ENCODE measurements at regions not wholly inside any gene's neighbourhood (a gene's known extent, or its start where the extent isn't known, plus 50 kb on each side); places are given as distances from the start of the nearest gene placed in this dataset.

DNA sequence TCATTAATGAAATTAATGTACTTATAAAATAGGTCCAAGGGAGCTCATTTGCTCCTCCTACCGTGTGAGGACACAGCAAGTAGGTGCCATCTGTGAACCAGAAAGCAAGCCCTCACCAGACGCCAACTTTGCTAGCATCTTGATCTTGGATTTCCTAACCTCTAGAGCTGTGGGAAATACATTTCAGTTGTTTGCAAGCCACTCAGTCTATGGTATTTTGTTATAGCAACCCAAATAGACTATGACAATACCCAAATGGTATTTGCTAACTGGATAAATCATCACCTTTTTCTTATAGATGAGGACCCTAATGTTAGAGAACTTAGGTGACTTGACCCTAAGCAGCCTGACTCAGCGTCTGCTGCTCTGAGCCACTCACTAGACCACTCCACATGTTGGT lies 379.6 kb downstream of the HRH4 start:
- H3K79me1 ChIP-seq (ENCODE audit: low read depth, low read length), result no peaks in the 10 kb centered on the region
- no peaks in the 10 kb centered on the region for H3K4me1 ChIP-seq (replicated peaks in 1 of 4; ENCODE audit: control insufficient read depth in 3 of 4, insufficient read depth in 4 of 4, low read length in 3 of 4)
- DNase-seq (ENCODE audit: low read depth in 1 of 2, low spot score in 2 of 2) (no peak), FAIRE-seq (no peak)
- H4K5ac ChIP-seq (ENCODE audit: insufficient read length, low read depth, low read length), result no peak overlapping the region
- H3K14ac ChIP-seq (ENCODE audit: insufficient read length), result no peak overlapping the region
- no peak overlapping the region for H2BK5ac ChIP-seq (ENCODE audit: low read depth, low read length)
- no peak overlapping the region for H3K4ac ChIP-seq (replicated peaks; ENCODE audit: insufficient read length, low read depth, low read length)
- TF ChIP-seq, protein P1, sequence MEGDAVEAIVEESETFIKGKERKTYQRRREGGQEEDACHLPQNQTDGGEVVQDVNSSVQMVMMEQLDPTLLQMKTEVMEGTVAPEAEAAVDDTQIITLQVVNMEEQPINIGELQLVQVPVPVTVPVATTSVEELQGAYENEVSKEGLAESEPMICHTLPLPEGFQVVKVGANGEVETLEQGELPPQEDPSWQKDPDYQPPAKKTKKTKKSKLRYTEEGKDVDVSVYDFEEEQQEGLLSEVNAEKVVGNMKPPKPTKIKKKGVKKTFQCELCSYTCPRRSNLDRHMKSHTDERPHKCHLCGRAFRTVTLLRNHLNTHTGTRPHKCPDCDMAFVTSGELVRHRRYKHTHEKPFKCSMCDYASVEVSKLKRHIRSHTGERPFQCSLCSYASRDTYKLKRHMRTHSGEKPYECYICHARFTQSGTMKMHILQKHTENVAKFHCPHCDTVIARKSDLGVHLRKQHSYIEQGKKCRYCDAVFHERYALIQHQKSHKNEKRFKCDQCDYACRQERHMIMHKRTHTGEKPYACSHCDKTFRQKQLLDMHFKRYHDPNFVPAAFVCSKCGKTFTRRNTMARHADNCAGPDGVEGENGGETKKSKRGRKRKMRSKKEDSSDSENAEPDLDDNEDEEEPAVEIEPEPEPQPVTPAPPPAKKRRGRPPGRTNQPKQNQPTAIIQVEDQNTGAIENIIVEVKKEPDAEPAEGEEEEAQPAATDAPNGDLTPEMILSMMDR (IDR thresholded peaks at IDR 0.05; ENCODE audit: control extremely low read depth in 1 of 3, insufficient read depth in 1 of 3, low read depth in 1 of 3, low read length in 3 of 3), result no peak
- TF ChIP-seq, protein P2, sequence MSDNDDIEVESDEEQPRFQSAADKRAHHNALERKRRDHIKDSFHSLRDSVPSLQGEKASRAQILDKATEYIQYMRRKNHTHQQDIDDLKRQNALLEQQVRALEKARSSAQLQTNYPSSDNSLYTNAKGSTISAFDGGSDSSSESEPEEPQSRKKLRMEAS (IDR thresholded peaks at IDR 0.05), result no peak
- TF ChIP-seq SP2 (IDR thresholded peaks at IDR 0.05; ENCODE audit: low read length) (no peak), ZNF274 (IDR thresholded peaks at IDR 0.05; ENCODE audit: borderline replicate concordance, extremely low read depth, low read length) (no peak), GABPA (IDR thresholded peaks at IDR 0.05; ENCODE audit: borderline replicate concordance, insufficient read depth, low read length) (no peak), CREB1 (IDR thresholded peaks at IDR 0.05) (no peak), NANOG (IDR thresholded peaks at IDR 0.05; ENCODE audit: insufficient read depth, low read depth, low read length, poor library complexity, severe bottlenecking) (no peak), POU5F1 (IDR thresholded peaks at IDR 0.05; ENCODE audit: low read depth, low read length) (no peak), NRF1 (IDR thresholded peaks at IDR 0.05; ENCODE audit: low read depth, low read length) (no peak), SP4 (IDR thresholded peaks at IDR 0.05; ENCODE audit: low read length) (no peak), YY1 (IDR thresholded peaks at IDR 0.05; ENCODE audit: low read depth, low read length) (no peak), TAF1 (IDR thresholded peaks at IDR 0.05; ENCODE audit: low read depth, low read length) (no peak)
- POLR2A ChIA-PET (ENCODE audit: partially characterized antibody), result no interaction called here
- H4K91ac ChIP-seq (replicated peaks; ENCODE audit: insufficient read length, low read length), result no peak overlapping the region
- H4K20me1 ChIP-seq (replicated peaks in 1 of 2; ENCODE audit: control insufficient read depth in 1 of 2, insufficient read depth in 2 of 2, low read length in 2 of 2), result peaks cover 0 to 3% of the 10 kb centered on the region in 2 experiments
- no peak overlapping the region for H3K4me2 ChIP-seq (ENCODE audit: insufficient read depth in 1 of 2, low read depth in 2 of 2, low read length in 2 of 2)
- no peak overlapping the region for H3K18ac ChIP-seq (ENCODE audit: extremely low read depth, low read length)
- H3K4me3 ChIP-seq (ENCODE audit: extremely low read depth in 1 of 4, insufficient read depth in 2 of 4, low read depth in 3 of 4, low read length in 4 of 4), result no peak overlapping the region
- WGBS, 2 experiments (ENCODE audit: extremely low coverage in 1 of 2, insufficient coverage in 1 of 2, insufficient read length in 1 of 2, insufficient replicate concordance in 2 of 2, low coverage in 1 of 2, low lambda C conversion rate in 2 of 2, missing lambda C conversion rate in 1 of 2), result 88% methylated on average over 3 of the region's 3 CpGs; no CpG with 5 or more reads in 1 of the 2 experiments
- H2BK12ac ChIP-seq (ENCODE audit: low read depth, low read length), result no peak overlapping the region; the same call in 1 of the 2 replicates
- H3K23me2 ChIP-seq (ENCODE audit: low read depth, low read length), result peaks cover 4% of the 10 kb centered on the region; the same call in 1 of the 2 replicates
- H2AK5ac ChIP-seq (ENCODE audit: low read depth, low read length), result no peak overlapping the region
- no peaks in the 10 kb centered on the region for H3K36me3 ChIP-seq (ENCODE audit: control insufficient read depth in 2 of 4, insufficient read depth in 4 of 4, low read length in 3 of 4)
- H3K56ac ChIP-seq (replicated peaks; ENCODE audit: insufficient read length, low read depth, low read length), result no peak overlapping the region
- no peak overlapping the region for H3K23ac ChIP-seq (ENCODE audit: insufficient read length)
- H3K27ac ChIP-seq (ENCODE audit: low read depth, low read length), result no peak overlapping the region
- no peak overlapping the region for H2AFZ ChIP-seq (ENCODE audit: low read length)
- H3K79me2 ChIP-seq (ENCODE audit: control insufficient read depth in 1 of 2, insufficient read depth in 2 of 2, low read length in 2 of 2), result no peaks in the 10 kb centered on the region
- H2BK20ac ChIP-seq (ENCODE audit: low read length), result no peak overlapping the region
- no peak overlapping the region for H4K8ac ChIP-seq (ENCODE audit: extremely low read depth, insufficient read depth, low read length)
- CTCF ChIA-PET (ENCODE audit: partially characterized antibody), result interaction anchor here (1.5 kb wide), 1 partner anchor 113 kb away, joined by 6 read pairs; no protein-coding TSS in a partner anchor
- H3K9ac ChIP-seq (replicated peaks in 1 of 4; ENCODE audit: extremely low read depth in 1 of 4, low read depth in 3 of 4, low read length in 3 of 4), result no peak overlapping the region
- no peaks in the 10 kb centered on the region for H3K9me3 ChIP-seq (ENCODE audit: insufficient read depth in 2 of 2, low read depth in 1 of 2, low read length in 1 of 2)
- no peaks in the 10 kb centered on the region; a peak in 1 of 7 replicates for H3K27me3 ChIP-seq (replicated peaks in 1 of 4; ENCODE audit: control insufficient read depth in 3 of 4, extremely low read depth in 1 of 4, insufficient read depth in 3 of 4, low read length in 3 of 4)
- no peak overlapping the region for H2BK120ac ChIP-seq (replicated peaks; ENCODE audit: low read depth, low read length)
- H2BK15ac ChIP-seq (ENCODE audit: low read length), result no peak overlapping the region
